GM12892 (cell line): ENCODE measurements at regions not wholly inside any gene's neighbourhood (a gene's known extent, or its start where the extent isn't known, plus 50 kb on each side); places are given as distances from the start of the nearest gene placed in this dataset.

ENCODE experiments used
- DNase-seq: peaks from one replicate; pipeline ENCODE4 v3.0.0; 2011; ENCODE audit not compliant: insufficient read length
- FAIRE-seq: peaks from 2 replicates; lab custom pipeline; 2011; peaks lifted over from hg19 to GRCh38; lab: Jason Lieb, UNC
- POLR2A ChIP-seq: IDR thresholded peaks from 2 replicates; pipeline ENCODE4 v1.6.1; 2011; ENCODE audit warnings: low read depth, low read length, control low read depth
- POLR2AphosphoS5 ChIP-seq: IDR thresholded peaks from 2 replicates; pipeline ENCODE4 v1.6.1; 2011; ENCODE audit warnings: low read depth, low read length, control low read depth
- TAF1 ChIP-seq: IDR thresholded peaks from 2 replicates; pipeline ENCODE4 v1.6.1; 2011; ENCODE audit warnings: low read depth, mild to moderate bottlenecking, control low read depth, low read length, borderline replicate concordance

GRCh38 chrX:40261833-40262156, 164.0 kb upstream of the BCOR start:
- TF ChIP-seq POLR2AphosphoS5 (no peak), TAF1 (no peak), POLR2A (no peak)
- DNase-seq (no peak), FAIRE-seq (no peak)

- FAIRE-seq: no peak
- no peak for DNase-seq
- no peak for TF ChIP-seq POLR2A
- no peak for TF ChIP-seq POLR2AphosphoS5
- no peak for TF ChIP-seq TAF1
Observed at GRCh38 chrX:40260146-40260747, 162.5 kb upstream of the BCOR start.

GRCh38 chrX:40258909-40259308, 161.2 kb upstream of the BCOR start:
- no peak for FAIRE-seq

GRCh38 chrX:40253771-40254170, 156.0 kb upstream of the BCOR start:
- FAIRE-seq: no peak
- DNase-seq: no peak
- TF ChIP-seq TAF1 (no peak), POLR2AphosphoS5 (no peak)

More at GRCh38 chrX:40258909-40259308, 161.2 kb upstream of the BCOR start:
- no peak for DNase-seq
- TF ChIP-seq POLR2A (no peak), POLR2AphosphoS5 (no peak), TAF1 (no peak)

- FAIRE-seq: no peak
- no peak for TF ChIP-seq POLR2AphosphoS5
- TF ChIP-seq POLR2A: no peak
- no peak for TF ChIP-seq TAF1
- DNase-seq: no peak
Observed at GRCh38 chrX:40249582-40249981, 151.8 kb upstream of the BCOR start.

- DNase-seq (no peak), FAIRE-seq (no peak)
- no peak for TF ChIP-seq TAF1
- no peak for TF ChIP-seq POLR2AphosphoS5
- no peak for TF ChIP-seq POLR2A
Observed at GRCh38 chrX:40248822-40249221, 151.1 kb upstream of the BCOR start.

- DNase-seq (no peak), FAIRE-seq (no peak)
- TF ChIP-seq POLR2A (no peak), TAF1 (no peak), POLR2AphosphoS5 (no peak)
Observed at GRCh38 chrX:40247848-40248622, 150.3 kb upstream of the BCOR start.

- FAIRE-seq (no peak), DNase-seq (no peak)
- no peak for TF ChIP-seq POLR2A
- TF ChIP-seq POLR2AphosphoS5: no peak
- no peak for TF ChIP-seq TAF1
Observed at GRCh38 chrX:40247382-40247781, 149.6 kb upstream of the BCOR start.

- DNase-seq (no peak), FAIRE-seq (no peak)
- no peak for TF ChIP-seq POLR2A
- no peak for TF ChIP-seq TAF1
Observed at GRCh38 chrX:40245488-40246071, 147.8 kb upstream of the BCOR start.

- TF ChIP-seq POLR2A (no peak), POLR2AphosphoS5 (no peak), TAF1 (no peak)
- DNase-seq: no peak
- FAIRE-seq: no peak
Observed at GRCh38 chrX:40244980-40245379, 147.2 kb upstream of the BCOR start.

- FAIRE-seq (no peak), DNase-seq (no peak)
- TF ChIP-seq POLR2AphosphoS5: no peak
Observed at GRCh38 chrX:40243755-40244515, 146.2 kb upstream of the BCOR start.
